GM12875 (cell line): ENCODE measurements at regions not wholly inside any gene's neighbourhood (a gene's known extent, or its start where the extent isn't known, plus 50 kb on each side); places are given as distances from the start of the nearest gene placed in this dataset.

Source experiments
- H3K4me3 ChIP-seq: one replicate; pipeline ENCODE4 v1.5.1; 2011; ENCODE audit warnings: low read depth, low read length, control low read depth
- TF ChIP-seq, protein P1 (sequence below): IDR thresholded peaks from 2 replicates; pipeline ENCODE4 v1.5.1; 2011; ENCODE audit warnings: low read depth, mild to moderate bottlenecking, control low read depth, inconsistent platforms, low read length, moderate library complexity, borderline replicate concordance; ENCODE audit not compliant: insufficient read depth

GRCh38 chr17:13273806-13274205 is 256.0 kb upstream of the ELAC2 start:
- TF ChIP-seq, protein P1, sequence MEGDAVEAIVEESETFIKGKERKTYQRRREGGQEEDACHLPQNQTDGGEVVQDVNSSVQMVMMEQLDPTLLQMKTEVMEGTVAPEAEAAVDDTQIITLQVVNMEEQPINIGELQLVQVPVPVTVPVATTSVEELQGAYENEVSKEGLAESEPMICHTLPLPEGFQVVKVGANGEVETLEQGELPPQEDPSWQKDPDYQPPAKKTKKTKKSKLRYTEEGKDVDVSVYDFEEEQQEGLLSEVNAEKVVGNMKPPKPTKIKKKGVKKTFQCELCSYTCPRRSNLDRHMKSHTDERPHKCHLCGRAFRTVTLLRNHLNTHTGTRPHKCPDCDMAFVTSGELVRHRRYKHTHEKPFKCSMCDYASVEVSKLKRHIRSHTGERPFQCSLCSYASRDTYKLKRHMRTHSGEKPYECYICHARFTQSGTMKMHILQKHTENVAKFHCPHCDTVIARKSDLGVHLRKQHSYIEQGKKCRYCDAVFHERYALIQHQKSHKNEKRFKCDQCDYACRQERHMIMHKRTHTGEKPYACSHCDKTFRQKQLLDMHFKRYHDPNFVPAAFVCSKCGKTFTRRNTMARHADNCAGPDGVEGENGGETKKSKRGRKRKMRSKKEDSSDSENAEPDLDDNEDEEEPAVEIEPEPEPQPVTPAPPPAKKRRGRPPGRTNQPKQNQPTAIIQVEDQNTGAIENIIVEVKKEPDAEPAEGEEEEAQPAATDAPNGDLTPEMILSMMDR, result no peak
- no peak overlapping the region for H3K4me3 ChIP-seq

GRCh38 chr17:13272296-13272695 is 254.5 kb upstream of the ELAC2 start:
- TF ChIP-seq, protein P1, result no peak
- no peak overlapping the region for H3K4me3 ChIP-seq

- H3K4me3 ChIP-seq, result no peak overlapping the region
- TF ChIP-seq, protein P1, result no peak
Observed at GRCh38 chr17:13268791-13269595, 251.2 kb upstream of the ELAC2 start.

GRCh38 chr17:13266606-13267005 is 248.8 kb upstream of the ELAC2 start:
- no peak overlapping the region for H3K4me3 ChIP-seq
- TF ChIP-seq, protein P1, result no peak

GRCh38 chr17:13265311-13265710 is 247.5 kb upstream of the ELAC2 start:
- TF ChIP-seq, protein P1, result no peak
- H3K4me3 ChIP-seq, result no peak overlapping the region

- TF ChIP-seq, protein P1, result no peak
Observed at GRCh38 chr17:13263746-13264145, 245.9 kb upstream of the ELAC2 start.

GRCh38 chr17:13256545-13256944 is 238.7 kb upstream of the ELAC2 start:
- TF ChIP-seq, protein P1, result no peak
- no peak overlapping the region for H3K4me3 ChIP-seq

More at GRCh38 chr17:13263746-13264145, 245.9 kb upstream of the ELAC2 start:
- no peak overlapping the region for H3K4me3 ChIP-seq
